Fibroblast of gingiva (primary cell): ENCODE measurements at regions not wholly inside any gene's neighbourhood (a gene's known extent, or its start where the extent isn't known, plus 50 kb on each side); places are given as distances from the start of the nearest gene placed in this dataset.
A peak's percentile ranks its signal among the peaks of the same experiment; 100 is the strongest.

Experiments used
- DNase-seq: peaks from one replicate; pipeline ENCODE4 v3.0.0-alpha.2; 2011; ENCODE audit warnings: low read depth

DNA sequence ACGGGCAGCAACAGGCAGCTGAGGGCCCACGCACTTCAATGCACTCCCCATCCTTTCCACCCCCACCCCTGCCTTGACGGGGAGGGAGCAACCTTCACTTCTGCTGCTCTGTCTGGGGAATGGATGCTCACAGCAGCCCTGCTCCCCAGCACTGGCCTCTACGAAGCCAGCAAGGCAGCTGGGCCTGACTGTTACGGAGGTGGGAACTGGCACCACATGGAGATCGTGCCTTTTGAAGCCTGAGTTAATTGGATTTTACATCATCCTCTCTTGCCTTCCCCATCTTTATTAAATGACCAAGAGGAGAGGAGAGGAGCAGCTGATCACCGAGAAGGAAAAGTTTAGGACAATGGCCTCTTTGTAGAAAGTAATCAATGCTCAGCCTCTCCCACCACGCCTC is 187.0 kb upstream of the RPL38 start:
- DNase-seq: no peak

DNA sequence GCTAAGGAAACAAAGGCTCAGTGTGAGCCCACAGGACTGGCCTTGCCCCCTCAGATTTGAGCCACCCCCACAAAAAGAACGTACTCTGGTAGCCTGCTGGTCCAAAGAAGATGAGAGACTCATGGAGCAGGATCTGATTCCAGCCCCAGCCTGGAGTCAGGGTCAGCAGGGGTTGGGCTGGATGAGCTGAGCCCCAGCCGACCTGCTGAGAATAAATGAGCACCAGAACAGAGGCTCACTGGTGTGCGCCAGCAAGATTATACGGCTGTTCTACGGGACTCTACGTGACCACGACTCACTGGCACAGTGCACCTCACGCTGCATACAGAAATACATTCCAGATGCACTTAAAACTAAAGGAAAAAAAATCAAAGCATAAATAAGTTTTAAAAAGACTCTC is 186.0 kb upstream of the RPL38 start:
- no peak for DNase-seq

DNA sequence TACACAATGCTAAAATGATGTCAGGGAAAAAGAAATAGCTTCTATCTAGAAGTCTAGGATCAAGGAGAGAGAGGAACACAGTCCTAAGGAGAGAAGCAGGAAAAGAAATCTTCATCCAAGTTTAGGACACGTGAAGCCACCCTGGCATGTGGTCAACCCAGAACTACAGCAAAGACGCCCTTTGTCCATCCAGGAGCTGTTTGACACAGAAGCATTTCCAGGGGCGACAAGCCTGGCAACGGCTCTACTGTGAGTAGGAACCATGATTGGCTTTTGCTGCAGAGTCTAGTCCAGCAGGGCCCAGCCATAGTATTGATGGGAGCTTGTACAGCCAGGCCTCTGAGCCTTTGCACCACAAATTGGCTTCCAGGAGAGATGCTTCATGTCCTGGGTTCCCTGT is 185.4 kb upstream of the RPL38 start:
- DNase-seq: no peak

DNA sequence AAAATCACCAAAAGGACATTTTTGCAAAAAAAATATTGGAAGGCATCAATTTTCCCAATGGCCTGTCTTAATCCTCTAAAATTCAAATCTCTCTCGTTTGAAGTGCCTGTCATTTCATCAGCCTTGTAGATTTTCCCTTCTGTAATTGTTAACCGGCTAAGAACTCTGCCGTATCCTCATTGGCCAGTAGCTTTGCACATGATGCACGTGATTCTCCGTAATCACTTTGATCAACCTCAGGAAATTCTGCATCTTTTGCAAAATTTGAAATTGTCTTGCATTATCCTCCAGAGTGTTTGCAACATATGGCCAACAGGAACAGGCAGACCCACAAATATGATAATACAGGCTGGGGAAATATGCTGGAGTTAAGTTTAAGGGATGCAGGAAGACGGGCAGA is 184.2 kb upstream of the RPL38 start:
- no peak for DNase-seq

DNA sequence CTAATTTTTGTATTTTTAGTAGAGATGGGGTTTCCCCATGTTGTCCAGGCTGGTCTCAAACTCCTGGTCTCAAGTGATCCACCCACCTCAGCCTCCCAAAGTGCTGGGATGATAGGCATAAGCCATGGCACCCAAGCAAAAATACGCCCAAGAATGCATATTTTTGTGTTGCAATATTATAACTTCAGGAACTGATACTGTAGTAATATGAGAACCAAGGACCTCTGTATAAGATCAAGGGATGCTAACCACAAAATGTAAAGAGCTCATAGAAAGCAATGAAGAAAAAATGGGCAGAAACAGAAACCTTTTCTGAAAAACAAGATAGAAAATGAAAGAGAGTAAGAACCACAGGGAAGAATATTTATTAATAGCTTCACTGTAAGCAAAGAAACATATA is 183.6 kb upstream of the RPL38 start:
- DNase-seq: no peak

DNA sequence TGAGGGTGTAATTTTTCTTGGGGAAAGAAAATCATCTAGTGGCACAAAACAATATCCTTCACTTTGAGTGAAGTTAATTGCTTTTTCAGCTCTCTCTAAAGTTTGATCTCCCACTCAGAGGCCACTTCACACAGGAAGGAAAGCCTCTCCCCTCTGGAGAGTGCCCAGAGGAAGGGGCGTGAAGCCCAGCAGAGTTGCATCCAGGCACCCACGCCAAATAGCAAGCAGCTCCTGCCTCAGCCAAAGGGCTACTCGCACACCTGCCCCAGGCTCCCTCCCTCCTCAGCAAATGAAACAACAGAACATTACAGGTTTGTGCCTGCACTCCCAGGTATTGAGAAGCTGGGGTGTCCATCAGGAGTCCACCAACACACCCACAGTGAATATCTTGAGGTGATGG is 183.0 kb upstream of the RPL38 start:
- no peak for DNase-seq

DNA sequence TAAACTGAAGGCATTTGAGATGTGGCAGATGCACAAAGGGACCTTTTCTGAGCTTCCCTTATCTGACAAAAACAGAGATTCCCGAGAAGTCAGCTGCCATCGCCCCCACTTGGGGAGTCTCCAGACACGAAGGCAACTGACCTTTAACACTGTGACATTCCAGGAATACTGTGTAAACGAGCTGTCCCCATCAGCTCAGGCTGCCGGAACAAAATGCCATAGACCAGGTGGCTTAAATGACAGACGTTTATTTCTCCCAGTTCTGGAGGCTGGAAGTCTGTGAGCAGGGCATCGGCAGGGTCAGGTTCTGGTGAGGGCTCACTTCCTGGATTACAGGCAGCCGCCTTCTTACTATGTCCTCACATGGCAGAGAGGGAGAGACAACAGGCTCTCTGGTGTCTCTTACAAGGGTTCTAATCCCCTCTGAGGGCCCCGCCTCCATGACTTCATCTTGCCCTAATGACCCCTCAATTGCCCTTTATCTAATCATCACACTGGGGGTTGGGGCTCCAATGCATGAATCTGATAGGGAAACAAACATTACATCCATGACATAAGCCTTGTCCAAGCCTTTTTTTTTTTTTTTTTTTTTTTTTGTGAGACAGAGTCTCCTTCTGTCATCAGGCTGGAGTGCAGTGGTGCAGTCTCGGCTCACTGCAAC is 178.5 kb upstream of the RPL38 start:
- no peak for DNase-seq

DNA sequence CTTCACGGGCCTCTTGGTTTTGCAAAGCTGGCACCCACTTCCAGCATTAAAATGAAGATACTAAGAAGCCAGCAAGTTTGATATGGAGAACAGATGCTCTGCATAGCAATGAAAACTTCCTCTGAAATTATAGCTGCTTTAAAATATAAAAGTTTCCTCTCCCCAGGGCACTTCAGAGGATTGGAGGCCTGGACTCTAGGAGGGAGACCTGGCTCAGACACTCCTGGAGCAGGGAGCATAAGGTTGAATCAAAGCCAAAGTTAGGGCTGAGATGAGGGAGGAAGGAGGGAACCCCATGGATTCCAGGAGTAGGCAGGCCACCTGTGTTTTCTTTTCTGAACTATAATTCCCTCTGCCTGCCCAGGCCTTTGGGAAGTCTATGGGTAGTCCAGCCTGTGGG is 176.0 kb upstream of the RPL38 start:
- no peak for DNase-seq

DNA sequence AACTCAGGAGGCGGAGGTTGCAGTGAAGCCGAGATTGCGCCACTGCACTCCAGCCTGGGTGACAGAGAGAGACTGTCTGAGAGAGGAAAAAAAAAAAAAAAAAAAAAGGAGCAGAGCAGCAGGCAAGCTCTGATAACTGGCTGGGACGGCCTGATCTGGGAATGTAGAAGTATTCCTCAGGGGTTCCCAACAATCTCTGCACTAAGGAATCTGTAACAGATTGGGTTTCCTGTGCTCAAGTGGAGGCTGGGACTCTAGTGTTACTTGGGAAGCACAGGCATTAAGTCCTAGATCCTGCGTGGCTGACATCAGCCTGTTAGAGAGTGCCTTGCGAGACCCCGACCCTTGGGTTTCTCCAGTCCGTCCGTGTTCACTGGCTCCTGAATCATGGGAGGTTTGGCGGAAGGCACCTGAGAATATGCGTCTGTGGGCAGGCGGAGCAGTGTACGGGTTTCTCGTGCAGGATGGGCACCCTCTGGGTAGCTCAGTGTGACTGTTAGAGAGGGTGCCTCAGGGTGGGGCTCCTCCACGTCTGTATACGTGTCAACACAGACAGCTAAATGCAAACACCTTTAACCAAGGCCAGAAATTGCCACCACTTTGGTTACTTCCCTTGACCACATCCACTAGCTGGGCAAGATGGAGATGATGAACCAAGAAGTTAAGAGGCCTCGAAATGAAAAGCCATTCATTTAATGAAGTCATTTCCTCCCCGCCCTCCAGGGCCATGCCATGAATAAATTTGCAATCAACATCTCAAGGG is 174.9 kb upstream of the RPL38 start:
- DNase-seq: no peak

DNA sequence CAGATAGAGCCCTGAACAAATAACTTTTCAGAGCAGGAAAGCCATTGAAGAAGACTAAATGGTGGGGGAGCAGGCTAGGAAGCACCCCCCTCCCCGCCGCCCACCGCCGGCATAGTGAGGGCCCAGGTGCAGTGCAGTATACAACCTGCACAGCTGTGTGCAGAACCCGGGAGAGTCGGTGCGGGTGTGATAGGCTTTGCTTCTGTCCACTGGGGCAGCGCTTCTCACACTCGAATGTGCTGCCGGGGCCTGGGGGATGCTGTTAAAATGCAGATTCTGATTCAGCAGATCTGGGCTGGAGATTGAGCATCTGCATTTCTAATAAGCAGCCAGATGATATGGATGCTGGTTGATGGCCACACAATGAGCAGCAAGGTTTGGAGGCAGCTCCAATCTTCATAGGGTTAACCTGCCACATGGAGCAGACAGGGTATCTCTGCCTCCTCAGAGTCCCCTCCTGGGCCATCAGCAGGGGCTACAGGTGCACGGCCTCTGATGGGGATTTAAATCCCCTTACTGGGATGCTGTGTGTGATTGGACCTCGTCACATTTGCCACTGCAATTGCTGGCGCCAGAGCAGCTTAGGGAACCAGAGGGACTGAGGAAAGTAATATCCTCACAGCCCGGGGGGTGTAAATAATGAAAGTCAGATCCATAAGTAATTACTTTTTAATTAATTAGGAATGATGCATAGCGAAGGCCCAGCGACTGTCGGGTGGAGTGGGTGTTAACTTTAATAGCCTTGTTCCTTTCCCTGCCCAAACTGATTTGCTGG is 172.0 kb upstream of the RPL38 start:
- DNase-seq: no peak

DNA sequence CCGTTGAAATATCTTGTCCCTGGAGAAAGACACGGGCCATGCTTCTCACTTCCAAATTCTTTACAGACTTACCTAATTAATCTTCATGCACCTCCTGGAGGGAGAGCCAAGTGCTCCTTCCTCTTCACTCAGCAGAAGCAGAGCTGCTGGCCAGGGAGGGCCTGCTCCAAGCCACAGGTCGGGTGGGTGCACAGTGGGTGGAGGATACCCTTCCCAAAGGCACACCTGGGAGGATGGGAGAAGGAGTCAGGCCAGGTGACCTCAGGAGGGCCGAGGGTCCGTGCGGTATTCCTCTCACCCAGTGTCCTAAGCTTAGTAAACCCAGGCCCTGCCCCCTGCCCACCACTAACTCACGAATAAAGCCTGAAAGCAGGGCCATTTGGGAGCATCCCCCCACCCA is 171.3 kb upstream of the RPL38 start:
- no peak for DNase-seq

DNA sequence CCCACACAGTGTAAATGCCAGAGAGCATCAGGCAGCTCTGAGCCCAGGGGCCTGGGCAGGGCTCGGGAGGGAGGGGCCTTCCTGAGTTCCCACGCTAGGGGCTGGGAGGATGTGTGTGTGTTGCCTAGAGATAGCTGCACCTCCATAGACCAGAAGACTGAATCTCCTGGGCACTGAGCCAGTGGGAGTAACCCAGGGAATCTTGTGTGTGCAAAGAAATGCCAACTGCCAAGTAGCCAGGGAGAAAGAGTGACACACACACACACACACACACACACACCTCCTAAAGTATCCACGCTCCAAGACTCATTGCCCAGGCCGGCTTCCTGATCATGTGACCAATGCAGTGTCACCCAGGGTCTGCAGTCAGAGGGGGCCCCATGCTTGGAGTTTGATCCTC is 166.2 kb upstream of the RPL38 start:
- DNase-seq: no peak

DNA sequence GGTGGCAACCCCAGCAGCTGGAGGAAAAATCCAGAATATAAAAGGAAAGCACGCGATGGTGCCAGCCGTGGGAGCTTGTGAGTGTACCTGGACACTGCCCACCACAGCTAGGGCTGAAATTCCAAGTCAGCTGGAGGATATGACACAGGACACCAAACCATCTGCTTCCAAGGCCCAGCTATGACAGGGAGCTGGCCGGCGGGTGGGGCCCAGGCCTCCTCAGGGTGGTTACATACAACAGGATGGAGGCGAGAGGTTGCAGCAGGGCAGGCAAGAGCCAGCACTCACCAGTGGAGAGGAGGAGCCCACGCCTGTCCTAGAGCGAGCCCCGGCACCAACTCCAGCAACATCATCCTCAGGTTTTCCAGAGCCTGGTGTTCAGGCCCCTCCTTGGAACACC is 163.2 kb upstream of the RPL38 start:
- DNase-seq: no peak

DNA sequence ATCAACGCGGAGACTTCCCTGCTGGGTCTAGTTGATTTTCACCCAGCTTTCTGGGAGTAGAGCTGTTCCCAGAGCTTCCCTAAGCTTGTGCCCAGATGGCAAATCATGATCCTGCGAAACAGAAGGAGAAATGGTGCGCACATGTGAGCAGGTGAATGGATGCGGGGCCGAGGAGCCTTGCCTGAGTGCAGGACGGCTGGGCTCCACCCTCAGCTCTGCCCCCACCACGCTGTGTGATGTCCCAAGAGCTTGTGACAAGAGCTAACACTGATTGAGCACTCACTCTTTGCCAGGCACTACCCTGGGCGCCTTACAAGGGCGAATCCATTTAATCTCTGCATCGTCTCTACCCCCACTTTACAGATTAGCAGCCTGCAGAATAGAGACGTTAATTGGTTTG is 162.7 kb upstream of the RPL38 start:
- no peak for DNase-seq

DNA sequence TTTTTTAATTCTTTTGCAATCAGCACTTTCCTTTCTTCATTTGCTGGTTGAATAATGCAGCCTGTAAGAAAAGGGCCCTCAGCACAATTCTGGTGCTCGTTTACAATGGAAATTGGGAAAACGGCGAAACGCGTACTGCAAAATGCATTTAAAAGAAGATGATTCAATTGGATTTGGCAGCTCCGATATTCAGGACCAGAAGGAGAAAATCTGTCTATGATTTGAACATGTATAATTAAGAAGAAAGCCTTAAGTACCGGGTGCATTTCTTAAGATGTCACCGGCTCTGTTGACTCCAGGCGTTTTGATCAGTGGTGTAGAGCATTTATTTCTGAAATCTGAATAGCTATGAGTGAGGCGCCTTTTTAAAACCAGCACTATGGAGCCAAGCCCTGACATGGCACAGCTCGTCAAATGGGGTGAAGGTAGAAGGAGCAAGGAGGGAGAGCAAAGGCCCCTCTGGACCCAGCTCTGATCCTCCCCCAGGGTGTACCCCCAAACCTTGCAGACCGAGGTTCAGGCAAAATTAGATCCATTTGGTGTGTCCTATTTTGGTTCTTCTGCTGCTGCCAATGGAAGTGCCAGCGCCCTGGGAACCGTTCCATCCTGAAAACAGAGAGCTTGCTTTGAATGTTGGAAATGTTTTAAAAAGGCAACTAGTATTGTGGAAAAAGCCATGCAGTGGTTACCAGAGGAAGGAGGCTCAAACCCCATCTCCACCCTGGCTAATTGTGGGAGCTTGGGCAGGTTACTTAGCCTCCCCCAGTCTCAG is 161.4 kb upstream of the RPL38 start:
- DNase-seq: no peak

DNA sequence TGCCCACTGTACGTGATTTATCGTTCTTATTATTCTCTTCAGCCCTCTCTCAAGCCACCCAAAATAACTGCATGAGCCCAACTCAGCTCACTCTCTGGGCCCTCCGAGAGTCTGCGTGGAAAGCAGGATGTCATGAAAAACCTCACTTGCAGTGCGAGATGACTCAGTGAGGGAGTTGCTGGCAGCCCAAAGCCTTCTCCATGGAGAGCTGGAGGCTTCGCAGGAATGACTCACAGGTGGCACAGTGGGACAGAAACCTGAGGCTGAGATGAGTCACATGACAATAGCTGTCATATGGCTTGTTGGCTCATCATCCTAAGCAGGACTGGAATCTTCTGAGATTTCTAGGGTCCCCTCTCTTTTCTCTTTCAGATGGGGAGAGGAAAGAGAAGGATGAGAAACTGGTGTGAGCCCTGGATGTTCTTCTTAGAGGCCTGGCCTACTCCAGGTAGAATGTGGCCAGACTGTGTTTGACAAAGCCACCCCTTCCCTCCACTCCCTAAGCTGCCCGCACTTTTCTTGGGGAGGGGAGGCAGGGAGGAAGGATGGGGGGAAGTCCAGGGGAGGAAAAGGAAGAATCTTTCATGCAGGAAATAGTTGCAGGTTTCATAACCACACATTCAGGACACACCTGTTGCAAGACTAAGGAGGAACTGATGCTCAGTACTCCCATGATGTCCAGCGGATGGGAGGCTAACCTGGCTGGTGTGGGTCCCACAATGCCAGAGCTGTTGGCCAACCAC is 160.6 kb upstream of the RPL38 start:
- peak; percentile 65 for DNase-seq

DNA sequence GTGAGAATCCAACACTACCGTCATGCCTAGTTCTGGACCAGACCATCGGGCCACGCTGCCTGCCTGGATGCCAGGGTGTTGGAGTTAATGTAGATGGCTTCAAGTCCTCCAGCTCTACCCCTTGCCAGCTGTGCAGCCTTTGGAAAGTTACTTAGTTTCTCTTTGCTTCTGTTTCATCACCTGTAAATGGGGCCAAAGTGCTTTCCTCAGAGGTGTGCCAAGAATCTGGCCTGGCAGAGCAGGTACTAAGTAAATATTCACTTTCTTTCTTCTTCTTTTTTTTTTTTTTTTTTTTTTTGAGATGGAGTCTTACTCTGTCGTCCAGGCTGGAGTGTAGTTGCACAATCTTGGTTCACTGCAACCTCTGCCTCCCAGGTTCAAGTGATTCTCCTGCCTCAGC is 159.5 kb upstream of the RPL38 start:
- no peak for DNase-seq

DNA sequence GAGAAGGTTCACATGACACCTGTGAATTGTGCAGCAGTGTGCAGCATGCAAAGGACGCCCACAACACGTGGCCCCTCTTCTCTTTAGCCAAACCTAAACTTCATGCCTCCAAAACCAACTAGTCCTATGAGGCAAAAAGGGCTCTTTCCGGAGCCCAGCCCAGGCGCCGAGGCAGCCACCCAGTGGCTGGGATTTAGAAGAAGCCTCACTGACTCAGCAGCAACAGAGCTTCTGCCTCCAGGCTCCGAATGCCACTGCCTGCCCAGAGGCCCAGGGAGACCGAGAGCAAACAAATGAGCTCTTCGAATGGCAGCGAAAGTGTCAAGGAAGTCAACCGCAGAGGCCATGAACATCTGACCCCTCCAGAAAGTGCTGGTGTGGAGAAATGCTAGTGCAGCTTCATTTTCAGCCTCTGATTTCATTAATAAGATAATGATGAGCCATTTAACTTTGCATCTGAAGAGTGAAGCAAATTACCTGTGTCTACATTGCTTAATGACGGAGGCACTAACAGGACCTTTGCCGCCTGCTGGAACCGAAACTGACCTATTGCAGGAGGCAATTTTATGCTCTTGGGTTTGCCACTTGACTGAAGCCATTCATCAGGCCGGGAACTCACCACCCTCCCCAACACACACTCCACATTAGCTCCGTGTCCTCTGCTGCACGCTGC is 157.7 kb upstream of the RPL38 start:
- no peak for DNase-seq

DNA sequence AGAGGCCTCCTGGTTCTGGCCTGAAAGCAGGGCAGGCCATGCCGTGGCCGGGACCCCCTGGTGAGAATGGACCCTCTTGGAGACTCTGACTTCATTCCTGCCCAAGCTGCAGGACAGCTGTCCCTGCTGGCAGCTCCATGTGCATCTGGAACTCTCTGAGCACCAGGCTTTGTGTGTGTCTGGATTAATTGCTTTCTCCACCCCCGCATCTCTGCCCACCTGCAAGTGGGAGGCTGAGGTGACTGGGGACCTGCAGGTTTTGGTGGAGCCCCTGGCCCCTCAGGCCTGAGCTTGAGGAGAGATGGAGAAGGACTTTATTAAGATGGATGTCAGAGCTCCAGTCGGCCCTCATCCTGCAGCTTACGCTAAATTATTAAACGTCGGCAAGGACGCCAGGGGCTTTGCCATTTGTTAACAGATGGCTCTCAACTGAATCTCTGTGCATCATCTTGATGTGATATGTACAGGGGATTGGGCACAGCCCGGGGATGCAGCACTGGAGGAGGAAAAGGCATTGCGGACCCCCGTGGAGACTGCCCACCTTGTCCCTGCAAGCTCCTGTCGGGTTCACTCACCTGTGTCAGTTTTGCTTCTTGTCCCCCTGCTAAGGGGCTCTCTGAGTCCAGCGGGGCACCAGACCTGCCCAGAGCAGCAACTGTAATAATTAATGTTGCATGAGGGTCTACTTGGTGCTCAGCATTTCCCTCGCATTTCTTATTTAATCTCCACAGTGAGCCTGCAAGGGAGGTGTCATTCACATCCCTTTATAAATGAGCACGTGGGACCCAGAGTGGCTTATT is 154.1 kb upstream of the RPL38 start:
- no peak for DNase-seq

DNA sequence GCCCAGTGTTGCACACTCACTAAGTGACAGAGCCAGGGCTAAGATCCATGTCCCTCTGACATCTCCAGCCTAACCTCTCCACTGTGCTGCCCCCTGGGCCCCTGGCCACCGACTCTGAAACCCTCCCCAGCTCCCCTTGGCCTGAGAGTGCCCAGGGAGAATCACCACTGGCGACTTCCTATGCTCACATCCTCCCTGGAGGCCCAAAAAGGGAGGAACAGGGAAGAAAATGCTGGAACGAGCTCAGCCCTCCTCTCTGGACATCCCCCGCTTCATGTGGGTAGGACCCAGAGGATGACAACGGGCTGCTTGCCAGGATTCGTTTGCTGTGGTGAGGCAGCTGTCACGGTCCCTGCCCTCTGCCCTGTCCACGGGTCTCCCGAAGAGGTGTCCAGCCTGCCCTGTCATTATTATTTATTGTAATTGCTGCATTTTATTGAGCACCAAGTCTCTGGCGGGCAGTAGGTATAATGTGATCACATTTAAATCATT is 153.5 kb upstream of the RPL38 start:
- DNase-seq: no peak
